HFF-Myc (cell line): ENCODE measurements at regions not wholly inside any gene's neighbourhood (a gene's known extent, or its start where the extent isn't known, plus 50 kb on each side); places are given as distances from the start of the nearest gene placed in this dataset.

Experiments
- DNase-seq: peaks from one replicate; pipeline ENCODE4 v3.0.0-alpha.2; 2011; ENCODE audit warnings: low read depth; ENCODE audit errors: extremely low read depth
- H3K4me3 ChIP-seq: replicated peaks from 2 replicates; pipeline ENCODE4 v1.5.1; 2011; ENCODE audit warnings: low read depth, mild to moderate bottlenecking, control low read depth, low read length
- CTCF ChIP-seq: IDR thresholded peaks from 2 replicates; pipeline ENCODE4 v1.5.1; 2012; ENCODE audit warnings: mild to moderate bottlenecking, low read depth, low read length, control low read depth; ENCODE audit errors: missing control alignments

GRCh38 chr22:26812731-26813130 is 155.3 kb downstream of the MIAT start:
- H3K4me3 ChIP-seq = no peak overlapping the region
- no peak for DNase-seq
- TF ChIP-seq CTCF = no peak

- no peak for TF ChIP-seq CTCF
- DNase-seq = no peak
- H3K4me3 ChIP-seq = no peak overlapping the region
Measured at GRCh38 chr22:26816726-26817125, 159.3 kb downstream of the MIAT start.

GRCh38 chr22:26817926-26818325 is 160.5 kb downstream of the MIAT start:
- DNase-seq = no peak
- no peak overlapping the region for H3K4me3 ChIP-seq
- TF ChIP-seq CTCF = no peak

DNA sequence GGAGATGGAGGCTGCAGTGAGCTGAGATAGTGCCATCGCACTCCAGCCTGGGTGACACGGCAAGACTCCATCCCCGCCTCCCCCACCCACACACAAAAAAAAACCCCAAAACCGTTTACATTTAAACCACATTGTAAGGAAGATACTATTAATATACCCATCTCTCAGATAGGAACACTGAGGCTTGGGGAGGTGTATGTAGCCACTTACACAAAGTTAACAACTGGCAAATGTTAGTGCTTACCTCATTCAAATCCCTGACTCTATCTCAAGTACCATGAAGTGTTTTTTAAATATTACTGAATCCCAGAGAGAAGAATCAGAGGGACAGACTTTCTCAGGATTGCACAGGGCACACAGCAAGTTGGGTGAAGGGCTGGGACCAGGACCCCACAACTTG is 164.5 kb downstream of the MIAT start:
- no peak for TF ChIP-seq CTCF
- no peak overlapping the region for H3K4me3 ChIP-seq
- no peak for DNase-seq

GRCh38 chr22:26822313-26822712 is 164.9 kb downstream of the MIAT start:
- no peak for TF ChIP-seq CTCF
- no peak overlapping the region for H3K4me3 ChIP-seq
- DNase-seq = no peak

DNA sequence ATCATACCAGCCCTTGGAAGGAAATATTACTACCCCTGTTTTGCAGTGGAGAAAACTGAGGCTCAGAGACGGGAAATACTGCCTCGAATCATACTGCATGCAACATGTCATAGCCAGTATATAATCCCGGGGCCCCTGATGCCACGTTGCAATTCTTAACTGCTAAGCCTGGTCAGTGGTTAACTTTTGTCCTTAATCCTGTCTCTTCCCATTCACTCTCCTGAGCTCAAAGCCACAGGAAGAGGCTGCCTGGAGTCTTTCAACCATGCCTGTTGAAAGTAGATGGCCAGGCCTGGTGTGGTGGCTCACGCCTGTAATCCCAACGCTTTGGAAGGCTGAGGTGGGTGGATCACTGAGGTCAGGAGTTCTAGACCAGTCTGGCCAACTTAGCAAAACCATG is 166.6 kb downstream of the MIAT start:
- TF ChIP-seq CTCF = no peak
- no peak overlapping the region for H3K4me3 ChIP-seq
- no peak for DNase-seq
